Motor neuron (in vitro differentiated cells): ENCODE measurements at regions not wholly inside any gene's neighbourhood (a gene's known extent, or its start where the extent isn't known, plus 50 kb on each side); places are given as distances from the start of the nearest gene placed in this dataset.
"Not testable (repeated sequence)": the region's sequence is repeated elsewhere in the genome, so short reads cannot be mapped to it uniquely, and the experiment has no call there.

Experiments used
- ATAC-seq, 8 experiments: fragments of 200-7000 bp; cut with Tn5 transposase; replicated peaks in 6 of 8; 2 replicates each; pipeline ENCODE4 v1.8.0; 2021; ENCODE audit warnings: mild to moderate bottlenecking in 8 of 8, moderate library complexity in 8 of 8
- H3K27ac ChIP-seq, 2 donors: fragments of 250-450 bp; sonication (Bioruptor Pico); 2 replicates each; pipeline ENCODE4 v1.9.0; 2021; ENCODE audit warnings: antibody characterized with exemption in 2 of 2, mild to moderate bottlenecking in 2 of 2, moderate library complexity in 1 of 2
- H3K4me1 ChIP-seq, 2 donors: fragments of 250-450 bp; sonication (Bioruptor Pico); replicated peaks in 1 of 2; 2 replicates each; pipeline ENCODE4 v1.6.1; 2021; ENCODE audit warnings: antibody characterized with exemption in 2 of 2, mild to moderate bottlenecking in 2 of 2, moderate library complexity in 1 of 2
- H3K4me3 ChIP-seq, 5 donors: fragments of 250-450 bp; sonication (Bioruptor Pico); 2 replicates each; pipeline ENCODE4 v1.9.0; 2021; ENCODE audit warnings: antibody characterized with exemption in 5 of 5, mild to moderate bottlenecking in 5 of 5, moderate library complexity in 4 of 5
- WGBS, 10 experiments: fragments of 450-650 bp; shearing (Covaris generic); methylation state at CpG; one replicate each; pipeline ENCODE4 v1.0.0; 2022; 5-methylcytosine and 5-hydroxymethylcytosine counted together
- in situ Hi-C, 9 experiments: fragments of 400-800 bp; cut with MboI; loops; one replicate each; pipeline ENCODE4 v1.15.0; 2021; ENCODE audit warnings: low sequenced_read_pairs in 9 of 9, low pct_unique_long_range_greater_than_20kb in 2 of 9; ENCODE audit not compliant: unreplicated experiment in 9 of 9

DNA sequence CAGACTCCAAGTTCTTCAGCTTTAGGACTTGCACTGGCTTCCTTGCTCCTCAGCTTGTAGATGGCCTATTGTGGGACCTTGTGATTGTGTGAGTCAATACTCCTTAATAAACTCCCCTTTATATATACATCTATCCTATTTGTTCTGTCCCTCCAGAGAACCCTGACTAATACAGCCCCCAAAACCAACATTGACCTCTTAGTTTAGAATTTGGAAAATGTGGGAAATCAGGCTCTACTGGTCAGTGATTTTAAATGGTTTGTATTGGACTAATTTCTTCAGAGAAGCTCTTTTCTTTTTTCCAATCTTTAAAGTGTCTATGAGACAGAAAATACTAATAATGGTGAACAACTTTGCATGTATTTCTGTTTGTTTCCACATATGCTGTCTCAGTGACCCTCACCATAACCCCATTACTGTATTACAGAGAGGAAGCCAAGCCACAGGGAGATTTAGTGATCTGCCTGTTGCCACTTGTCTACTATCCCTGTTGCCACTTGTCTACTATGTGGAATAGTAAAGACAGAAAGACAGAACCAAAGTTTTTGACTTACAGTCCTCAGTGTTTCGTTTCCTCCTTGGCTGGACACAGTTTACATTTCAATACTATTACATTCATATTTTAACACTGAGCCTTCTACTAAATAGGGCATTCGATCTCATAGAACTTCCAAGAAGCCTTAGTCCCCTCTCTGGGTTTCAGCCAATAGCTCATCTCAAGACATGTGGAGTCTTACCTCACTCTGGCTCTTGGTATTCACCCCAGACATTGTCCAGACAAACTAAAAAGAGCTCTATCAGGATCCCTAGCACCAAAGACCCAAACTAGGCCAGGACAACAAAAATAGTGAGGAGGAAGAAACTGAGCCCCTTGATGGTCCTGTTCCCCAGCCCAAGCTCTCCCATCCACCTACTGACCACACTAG is 121.0 kb downstream of the AKR1D1 start:
- no peak for ATAC-seq
- 20 to 100% (median 82%) methylated on average over 1 to 2 of the region's 2 CpGs; no CpG with 5 or more reads in 2 of the 10 experiments for WGBS, 10 experiments
- Histone ChIP-seq H3K4me3 (no peak overlapping the region), H3K4me1 (no peaks in the 10 kb centered on the region), H3K27ac (no peak overlapping the region)
- in situ Hi-C loops = loop anchor here in 1 of 9 experiments (25.0 kb wide), 1 partner anchor 265 kb away; the partner anchor contains the start of gene TRIM24

DNA sequence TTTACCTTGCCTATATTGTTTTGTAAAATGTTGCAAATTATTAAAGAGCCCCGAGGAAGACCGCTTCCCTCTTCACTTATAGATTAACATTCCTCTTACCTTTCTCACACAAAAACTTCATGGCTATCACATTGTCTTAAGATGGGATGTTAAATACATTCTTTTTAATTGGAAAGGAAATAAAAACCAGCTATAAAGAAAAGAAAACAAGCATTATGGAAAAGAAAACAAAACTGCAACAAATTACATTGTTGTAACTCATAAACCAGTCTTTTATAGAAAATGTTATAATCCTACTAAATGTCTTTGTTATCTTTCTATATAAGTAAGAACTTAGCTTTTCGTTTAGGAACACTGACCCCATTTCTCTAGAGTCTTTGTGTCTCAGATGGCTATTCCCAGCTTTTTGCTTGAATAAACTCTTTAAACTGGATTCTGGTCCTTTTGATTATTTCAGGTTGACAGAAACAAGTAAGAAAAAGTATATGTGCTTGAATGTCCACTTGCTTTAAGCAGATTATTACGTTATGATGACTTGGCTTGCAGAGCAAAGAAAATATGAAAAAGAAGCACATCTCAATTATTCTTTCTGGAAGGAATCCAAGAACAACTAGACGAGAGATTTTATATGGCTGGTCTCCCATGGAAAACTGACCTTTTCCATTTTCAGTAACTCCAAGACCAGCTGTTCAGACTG is 128.2 kb downstream of the AKR1D1 start:
- Histone ChIP-seq H3K4me1 (peaks cover 2 to 14% of the 10 kb centered on the region in 2 donors), H3K27ac (no peak overlapping the region), H3K4me3 (no peak overlapping the region)
- 5 to 71% (median 57%) methylated on average over 3 to 5 of the region's 5 CpGs for WGBS, 10 experiments
- ATAC-seq = no peak
- in situ Hi-C loops = no loop called here

DNA sequence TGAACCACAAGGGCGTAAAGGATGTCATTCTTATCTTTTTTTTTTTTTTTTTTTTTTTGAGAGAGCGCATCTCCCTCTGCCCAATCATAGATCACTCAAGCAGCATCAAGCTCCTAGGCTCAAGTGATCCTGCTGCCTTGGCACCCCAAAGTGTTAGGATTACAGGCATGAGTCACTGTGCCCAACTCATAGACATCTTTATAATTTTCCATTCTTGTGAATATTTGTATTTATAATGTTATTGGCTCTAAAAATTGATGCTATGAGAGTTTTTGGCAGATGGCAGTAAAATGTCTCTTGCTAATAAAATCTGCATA is 128.7 kb downstream of the AKR1D1 start:
- H3K4me3 ChIP-seq = no peak overlapping the region
- no peak overlapping the region for H3K27ac ChIP-seq
- peaks cover 2 to 14% of the 10 kb centered on the region in 2 donors for H3K4me1 ChIP-seq
- no peak for ATAC-seq
- 14 to 100% (median 85%) methylated on average over 1 to 2 of the region's 2 CpGs; no CpG with 5 or more reads in 2 of the 10 experiments for WGBS, 10 experiments
- in situ Hi-C loops = no loop called here

DNA sequence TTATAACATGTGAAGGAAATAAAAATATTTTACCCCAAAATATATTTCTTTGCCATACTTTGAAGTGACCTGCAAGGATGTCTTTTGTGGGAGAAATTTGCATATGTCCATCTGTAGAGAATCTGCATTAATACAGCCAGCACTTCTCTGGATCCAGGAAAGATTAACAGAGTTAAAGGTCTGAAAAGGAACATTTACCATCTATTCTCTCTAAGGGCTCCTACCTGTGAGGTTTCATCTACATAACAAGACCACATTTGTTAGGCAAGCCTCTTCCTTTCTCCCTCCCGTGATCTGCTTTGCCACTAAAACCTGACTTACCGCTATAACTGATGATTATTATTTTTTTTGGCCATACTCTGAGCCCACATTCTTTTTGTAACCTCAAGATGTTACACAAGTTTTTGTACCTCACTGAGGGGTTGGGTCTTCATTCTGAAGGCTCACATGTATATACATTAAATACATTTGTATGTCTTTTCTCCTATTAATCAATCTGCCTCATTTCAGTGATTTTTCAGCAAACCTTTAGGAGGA is 129.4 kb downstream of the AKR1D1 start:
- peaks cover 2 to 14% of the 10 kb centered on the region in 2 donors for H3K4me1 ChIP-seq
- in situ Hi-C loops = no loop called here
- ATAC-seq = no peak
- no peak overlapping the region for H3K4me3 ChIP-seq
- H3K27ac ChIP-seq = no peak overlapping the region
- WGBS, 10 experiments = 35 to 66% (median 40%) methylated on average over 1 to 2 of the region's 2 CpGs; no CpG with 5 or more reads in 5 of the 10 experiments

DNA sequence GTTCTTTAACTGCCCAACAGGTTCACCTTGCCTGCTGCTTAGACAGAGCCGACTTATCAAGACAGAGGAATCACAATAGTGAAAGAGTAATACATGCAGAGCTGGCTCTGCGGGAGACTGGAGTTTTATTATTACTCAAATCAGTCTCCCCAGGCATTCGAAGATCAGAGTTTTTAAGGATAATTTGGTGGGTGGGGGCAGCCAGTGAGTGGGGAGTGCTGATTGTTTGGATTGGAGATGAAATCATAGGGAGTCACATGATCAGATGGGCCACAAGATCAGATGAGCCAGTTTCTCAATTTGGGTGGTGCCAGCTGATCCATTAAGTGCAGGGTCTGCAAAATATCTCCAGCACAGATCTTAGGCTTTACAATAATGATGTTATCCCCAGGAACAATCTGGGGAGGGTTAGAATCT is 131.3 kb downstream of the AKR1D1 start:
- Histone ChIP-seq H3K4me3 (no peak overlapping the region), H3K4me1 (peaks cover 2 to 14% of the 10 kb centered on the region in 2 donors), H3K27ac (no peak overlapping the region)
- WGBS, 10 experiments = 0 to 57% (median 25%) methylated on average over 1 to 3 of the region's 3 CpGs; no CpG with 5 or more reads in 2 of the 10 experiments
- in situ Hi-C loops = no loop called here
- ATAC-seq = no peak

DNA sequence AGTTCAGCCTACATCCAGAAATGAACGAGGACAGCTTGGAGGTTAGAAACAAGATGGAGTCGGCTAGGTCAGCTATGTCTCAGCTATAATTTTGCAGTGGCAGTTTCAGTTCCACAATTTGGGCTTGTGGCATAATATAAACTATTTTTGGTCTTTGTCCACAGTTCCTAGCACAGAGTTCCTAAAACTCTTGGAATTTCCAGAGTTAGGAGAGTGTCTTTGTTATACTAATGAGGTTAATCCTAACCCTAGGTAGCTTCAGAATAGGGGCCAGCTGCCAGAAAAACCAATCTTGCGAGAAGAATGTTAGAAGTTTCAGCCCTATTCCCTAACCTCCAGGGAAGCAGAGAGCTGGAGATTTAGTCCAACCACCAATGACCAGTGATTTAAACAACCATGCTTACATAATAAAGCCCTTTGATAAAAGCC is 131.9 kb downstream of the AKR1D1 start:
- Histone ChIP-seq H3K4me1 (peaks cover 2 to 14% of the 10 kb centered on the region in 2 donors), H3K4me3 (no peak overlapping the region), H3K27ac (no peak overlapping the region)
- in situ Hi-C loops = no loop called here
- no peak for ATAC-seq
- 0 to 85% (median 70%) methylated on average over 1 to 3 of the region's 3 CpGs; no CpG with 5 or more reads in 3 of the 10 experiments for WGBS, 10 experiments

DNA sequence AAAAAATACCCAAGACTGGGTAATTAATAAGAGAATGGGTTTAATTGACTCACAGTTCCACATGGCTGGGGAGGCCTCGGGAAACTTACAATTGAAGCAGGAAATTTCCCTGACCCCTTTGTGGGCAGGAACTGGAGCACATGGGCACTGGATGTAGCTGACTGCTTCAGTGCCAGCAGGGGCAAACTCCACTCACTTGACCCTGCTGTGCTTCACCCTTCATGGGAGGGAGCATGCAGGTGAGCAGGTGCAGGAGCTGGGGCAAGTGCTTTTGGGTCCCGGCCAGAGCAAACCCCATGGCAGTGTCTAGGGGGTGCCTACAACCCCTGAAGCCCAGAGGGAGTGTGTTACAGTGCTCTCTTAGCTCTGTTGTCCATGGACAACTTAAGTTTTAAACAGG is 132.6 kb downstream of the AKR1D1 start:
- 0 to 100% (median 84%) methylated on average over 1 to 2 of the region's 2 CpGs; no CpG with 5 or more reads in 4 of the 10 experiments for WGBS, 10 experiments

DNA sequence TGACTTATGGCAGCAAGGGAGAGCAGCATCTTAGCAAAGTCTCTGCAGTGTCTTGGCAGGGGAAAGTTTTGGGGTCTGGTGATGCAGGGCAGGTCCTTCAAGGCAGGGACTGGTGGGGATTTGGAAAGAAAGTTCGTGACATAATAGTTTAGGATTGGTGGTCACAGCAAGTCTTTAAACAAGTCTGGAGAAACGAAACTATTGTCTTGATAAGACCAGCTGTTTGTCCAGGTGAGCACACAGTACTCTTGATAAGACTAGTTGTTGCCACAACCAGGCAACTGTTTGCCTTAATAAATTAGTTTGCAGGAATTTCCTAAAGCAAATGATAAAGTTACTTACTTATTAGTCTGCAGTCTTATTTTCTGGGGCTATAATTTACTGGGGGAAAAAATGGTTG is 136.1 kb downstream of the AKR1D1 start:
- Histone ChIP-seq H3K4me1 (no peaks in the 10 kb centered on the region), H3K4me3 (no peak overlapping the region), H3K27ac (no peak overlapping the region)
- 0 to 100% (median 20%) methylated on average over 1 to 2 of the region's 2 CpGs; no CpG with 5 or more reads in 4 of the 10 experiments for WGBS, 10 experiments
- in situ Hi-C loops = no loop called here
- ATAC-seq = no peak

More for the DNA sequence above, 132.6 kb downstream of the AKR1D1 start:
- H3K4me3 ChIP-seq = no peak overlapping the region
- H3K27ac ChIP-seq = no peak overlapping the region
- H3K4me1 ChIP-seq = peaks cover 2 to 14% of the 10 kb centered on the region in 2 donors
- in situ Hi-C loops = no loop called here
- no peak for ATAC-seq

DNA sequence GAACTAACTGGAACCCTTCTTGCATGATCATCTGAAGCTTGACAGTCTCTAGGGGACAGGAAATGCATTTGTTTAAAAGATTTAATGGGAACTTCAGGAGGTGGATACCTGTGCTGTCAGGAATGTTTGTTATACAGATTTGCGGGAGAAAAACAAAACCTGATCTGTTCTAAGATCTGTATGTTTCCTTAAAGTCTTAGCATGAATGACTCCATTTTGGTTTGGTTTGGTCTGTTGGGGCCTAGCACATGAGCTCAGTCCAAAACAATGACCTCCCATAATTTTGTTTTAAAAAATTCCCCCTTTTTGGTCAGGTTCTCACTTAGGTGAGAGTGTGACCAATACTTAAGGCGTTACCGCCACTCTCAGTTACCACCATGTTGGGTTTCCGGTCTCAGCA is 138.7 kb downstream of the AKR1D1 start:
- Histone ChIP-seq H3K4me3 (no peak overlapping the region), H3K27ac (no peak overlapping the region), H3K4me1 (no peaks in the 10 kb centered on the region)
- WGBS, 10 experiments = 40 to 100% (median 95%) methylated on average over 1 to 4 of the region's 4 CpGs; no CpG with 5 or more reads in 1 of the 10 experiments
- no peak for ATAC-seq
- in situ Hi-C loops = no loop called here

DNA sequence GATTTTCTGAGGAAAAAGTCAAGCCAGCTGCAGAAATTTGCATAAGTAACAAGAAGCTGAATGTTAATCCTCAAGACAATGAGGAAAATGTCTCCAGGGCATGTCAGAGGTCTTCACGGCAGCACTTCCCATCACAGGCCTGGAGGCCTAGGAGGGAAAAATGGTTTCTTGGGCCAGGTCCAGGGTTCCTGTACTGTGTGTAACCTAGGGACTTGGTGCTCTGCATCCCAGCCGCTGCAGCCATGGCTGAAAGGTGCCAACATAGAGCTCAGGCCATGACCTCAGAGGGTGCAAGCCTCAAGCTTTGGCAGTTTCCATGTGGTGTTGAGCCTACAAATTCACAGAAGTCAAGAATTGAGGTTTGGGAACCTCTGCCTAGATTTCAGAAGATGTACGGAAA is 144.1 kb downstream of the AKR1D1 start:
- H3K4me3 ChIP-seq, ATAC-seq, H3K27ac ChIP-seq, in situ Hi-C loops, H3K4me1 ChIP-seq: not testable (repeated sequence)
- 13 to 93% (median 67%) methylated on average over 1 to 2 of the region's 3 CpGs; no CpG with 5 or more reads in 1 of the 10 experiments for WGBS, 10 experiments

DNA sequence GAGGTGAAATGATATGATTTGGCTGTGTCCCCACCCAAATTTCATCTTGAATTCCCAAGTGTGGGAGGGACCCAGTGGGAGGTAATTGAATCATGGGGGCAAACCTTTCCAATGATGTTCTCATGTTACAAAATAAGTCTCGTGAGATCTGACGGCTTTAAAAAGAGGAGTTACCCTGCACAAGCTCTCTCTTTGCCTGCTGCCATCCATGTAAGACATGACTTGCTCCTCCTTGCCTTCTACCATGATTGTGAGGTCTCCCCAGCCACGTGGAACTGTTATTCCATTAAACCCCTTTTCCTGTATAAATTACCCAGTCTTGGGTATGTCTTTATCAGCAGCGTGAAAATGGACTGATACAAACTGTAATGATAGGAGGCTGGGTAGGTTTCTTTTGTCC is 145.1 kb downstream of the AKR1D1 start:
- H3K27ac ChIP-seq, H3K4me3 ChIP-seq, ATAC-seq, in situ Hi-C loops: not testable (repeated sequence)
- peaks cover 7 to 10% of the 10 kb centered on the region in 2 donors for H3K4me1 ChIP-seq
- WGBS, 10 experiments = 19 to 100% (median 57%) methylated on average over 1 to 4 of the region's 4 CpGs; no CpG with 5 or more reads in 3 of the 10 experiments

DNA sequence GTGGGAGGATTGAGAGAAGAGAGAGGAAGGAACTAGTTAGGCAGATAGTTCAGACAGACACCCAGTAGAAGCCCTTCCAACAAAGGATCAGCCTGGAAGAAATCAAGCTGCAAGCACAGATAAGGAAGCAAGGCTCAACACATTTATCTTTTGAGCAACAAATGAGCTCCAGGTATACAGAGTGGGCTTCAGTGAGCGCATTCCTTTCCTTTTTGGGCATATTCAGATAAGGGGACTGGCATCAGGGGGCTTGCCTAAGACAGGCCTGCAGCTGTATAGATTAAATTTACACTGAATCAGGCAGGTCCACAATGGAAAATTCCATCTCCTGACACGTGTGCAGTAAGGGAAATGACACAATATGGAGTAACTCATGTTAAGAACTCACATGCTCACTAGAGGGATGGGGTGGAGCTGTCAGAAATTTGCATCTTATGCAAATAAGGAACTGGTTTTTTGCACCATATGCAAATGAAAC is 147.2 kb downstream of the AKR1D1 start:
- no peak overlapping the region for H3K4me3 ChIP-seq
- H3K4me1 ChIP-seq = peaks cover 19 to 29% of the 10 kb centered on the region in 2 donors
- no peak overlapping the region for H3K27ac ChIP-seq
- peak in 3 of 8 experiments; percentile 84 to 97 (median 97) for ATAC-seq
- in situ Hi-C loops = no loop called here
- 0 to 100% (median 83%) methylated on average over 1 to 2 of the region's 2 CpGs; no CpG with 5 or more reads in 2 of the 10 experiments for WGBS, 10 experiments
